ENCODE measurements at regions not wholly inside any gene's neighbourhood (a gene's known extent, or its start where the extent isn't known, plus 50 kb on each side); places are given as distances from the start of the nearest gene placed in this dataset.
"Not testable (repeated sequence)": the region's sequence is repeated elsewhere in the genome, so short reads cannot be mapped to it uniquely, and the experiment has no call there.

DNA sequence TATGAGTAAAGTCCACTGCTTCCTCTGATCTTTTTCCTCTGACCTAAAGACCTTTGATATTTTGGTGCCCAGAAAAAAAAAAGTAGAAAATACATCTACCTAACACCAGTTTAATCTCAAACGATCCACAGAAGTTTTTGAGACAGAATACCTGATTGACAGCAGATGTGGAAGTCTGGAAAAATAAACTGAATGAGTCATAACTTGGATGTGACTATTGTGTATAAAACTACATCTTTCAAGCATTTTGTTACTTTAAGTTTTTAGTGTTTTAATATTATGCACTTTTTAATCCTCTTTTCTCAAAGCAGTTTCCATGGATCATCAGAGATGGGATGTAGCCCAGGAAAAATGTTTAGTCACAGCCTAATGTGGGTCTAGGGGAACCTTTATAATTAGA, 216.1 kb downstream of the SLITRK1 start:
- Histone ChIP-seq H3K27ac (no peak overlapping the region), H3K4me1 (no peaks in the 10 kb centered on the region), H3K9me3 (no peaks in the 10 kb centered on the region), H3K4me3 (replicated peaks in 1 of 3) (no peak overlapping the region), H3K36me3 (no peaks in the 10 kb centered on the region), H3K27me3 (no peaks in the 10 kb centered on the region)
- TF ChIP-seq POLR2A (IDR thresholded peaks at IDR 0.05): no peak
- TF ChIP-seq, protein P1, sequence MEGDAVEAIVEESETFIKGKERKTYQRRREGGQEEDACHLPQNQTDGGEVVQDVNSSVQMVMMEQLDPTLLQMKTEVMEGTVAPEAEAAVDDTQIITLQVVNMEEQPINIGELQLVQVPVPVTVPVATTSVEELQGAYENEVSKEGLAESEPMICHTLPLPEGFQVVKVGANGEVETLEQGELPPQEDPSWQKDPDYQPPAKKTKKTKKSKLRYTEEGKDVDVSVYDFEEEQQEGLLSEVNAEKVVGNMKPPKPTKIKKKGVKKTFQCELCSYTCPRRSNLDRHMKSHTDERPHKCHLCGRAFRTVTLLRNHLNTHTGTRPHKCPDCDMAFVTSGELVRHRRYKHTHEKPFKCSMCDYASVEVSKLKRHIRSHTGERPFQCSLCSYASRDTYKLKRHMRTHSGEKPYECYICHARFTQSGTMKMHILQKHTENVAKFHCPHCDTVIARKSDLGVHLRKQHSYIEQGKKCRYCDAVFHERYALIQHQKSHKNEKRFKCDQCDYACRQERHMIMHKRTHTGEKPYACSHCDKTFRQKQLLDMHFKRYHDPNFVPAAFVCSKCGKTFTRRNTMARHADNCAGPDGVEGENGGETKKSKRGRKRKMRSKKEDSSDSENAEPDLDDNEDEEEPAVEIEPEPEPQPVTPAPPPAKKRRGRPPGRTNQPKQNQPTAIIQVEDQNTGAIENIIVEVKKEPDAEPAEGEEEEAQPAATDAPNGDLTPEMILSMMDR (IDR thresholded peaks at IDR 0.05): no peak
- WGBS, 2 donors: 46 to 57% methylated on average over 1 of the region's 1 CpG
- no peak for DNase-seq
- intact Hi-C loops (cut with DNase I): no loop called here

DNA sequence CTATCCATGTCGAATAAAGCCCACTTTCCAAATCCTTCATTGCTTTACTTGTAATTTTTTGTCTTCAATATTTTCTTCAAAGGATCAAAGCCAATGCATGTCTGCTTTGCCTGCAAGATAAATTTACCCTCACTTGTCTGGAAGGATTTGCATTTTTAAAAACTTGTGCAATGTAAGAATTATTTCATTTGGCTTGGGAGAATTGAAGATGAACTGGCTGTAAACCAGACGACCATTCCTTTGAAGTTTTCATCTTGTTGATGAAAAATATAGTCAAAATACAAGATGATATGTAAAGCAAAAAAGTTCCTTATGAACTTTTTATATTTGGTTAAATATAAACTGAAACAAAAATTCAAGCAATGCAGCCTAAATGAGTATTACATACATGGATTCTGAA, 225.0 kb downstream of the SLITRK1 start:
- H3K9me3 ChIP-seq: no peaks in the 10 kb centered on the region
- no peaks in the 10 kb centered on the region for H3K36me3 ChIP-seq
- 61 to 64% methylated on average over 2 of the region's 2 CpGs for WGBS, 2 donors
- H3K27ac ChIP-seq: no peak overlapping the region
- H3K4me3 ChIP-seq (replicated peaks in 1 of 3): no peak overlapping the region
- H3K27me3 ChIP-seq: no peaks in the 10 kb centered on the region
- intact Hi-C loops (cut with DNase I): no loop called here
- TF ChIP-seq, protein P1 (IDR thresholded peaks at IDR 0.05): no peak
- TF ChIP-seq POLR2A (IDR thresholded peaks at IDR 0.05): no peak
- no peak for DNase-seq
- H3K4me1 ChIP-seq: no peaks in the 10 kb centered on the region

DNA sequence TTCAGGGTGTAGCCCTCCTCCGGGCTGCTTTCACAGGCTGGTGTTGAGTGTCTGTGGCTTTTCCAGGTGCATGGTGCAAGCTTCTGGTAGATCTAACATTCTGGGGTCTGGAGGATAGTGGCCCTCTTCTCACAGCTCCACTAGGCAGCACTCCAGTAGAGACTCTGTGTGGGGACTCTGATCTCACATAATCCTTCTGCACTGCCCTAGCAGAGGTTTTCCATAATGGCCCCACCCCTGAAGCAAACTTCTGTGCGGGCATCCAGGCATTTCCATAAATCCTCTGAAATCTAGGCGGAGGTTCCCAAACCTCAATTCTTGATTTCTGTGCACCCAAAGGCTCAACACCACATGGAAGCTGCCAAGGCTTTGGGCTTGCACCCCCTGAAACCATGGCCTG, 239.7 kb downstream of the SLITRK1 start:
- H3K4me3 ChIP-seq (replicated peaks in 1 of 3); H3K4me1 ChIP-seq; intact Hi-C loops (cut with DNase I); H3K9me3 ChIP-seq; H3K27ac ChIP-seq; DNase-seq; H3K36me3 ChIP-seq; H3K27me3 ChIP-seq: not testable (repeated sequence)
- 66 to 67% methylated on average over 2 to 3 of the region's 3 CpGs for WGBS, 2 donors

DNA sequence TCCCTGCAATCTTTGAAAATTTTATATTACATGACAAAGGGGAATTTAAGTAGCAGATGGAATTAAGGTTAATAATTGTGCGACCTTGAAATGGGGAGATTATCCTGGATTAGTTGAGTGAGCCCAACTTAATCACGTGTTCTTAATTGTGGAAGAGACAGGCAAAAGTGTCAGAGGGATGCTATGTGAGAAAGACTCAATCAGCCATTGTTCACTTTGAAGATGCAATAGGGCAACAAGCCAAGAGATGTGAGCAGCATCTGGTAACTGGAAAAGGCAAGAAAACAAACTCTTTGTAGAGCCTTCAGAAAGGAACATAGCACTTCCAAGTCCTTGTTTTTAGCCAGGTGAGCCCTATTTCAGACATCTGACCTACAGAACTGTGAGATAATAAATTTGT, 247.7 kb downstream of the SLITRK1 start:
- H3K27me3 ChIP-seq: no peaks in the 10 kb centered on the region
- TF ChIP-seq, protein P1 (IDR thresholded peaks at IDR 0.05): no peak
- no peak for TF ChIP-seq POLR2A (IDR thresholded peaks at IDR 0.05)
- H3K4me1 ChIP-seq: no peaks in the 10 kb centered on the region
- intact Hi-C loops (cut with DNase I): no loop called here
- H3K27ac ChIP-seq: no peak overlapping the region
- no peaks in the 10 kb centered on the region for H3K9me3 ChIP-seq
- no peak overlapping the region for H3K4me3 ChIP-seq (replicated peaks in 1 of 3)
- DNase-seq: no peak
- no peaks in the 10 kb centered on the region for H3K36me3 ChIP-seq
- WGBS, 2 donors: 85 to 87% methylated on average over 2 of the region's 2 CpGs

DNA sequence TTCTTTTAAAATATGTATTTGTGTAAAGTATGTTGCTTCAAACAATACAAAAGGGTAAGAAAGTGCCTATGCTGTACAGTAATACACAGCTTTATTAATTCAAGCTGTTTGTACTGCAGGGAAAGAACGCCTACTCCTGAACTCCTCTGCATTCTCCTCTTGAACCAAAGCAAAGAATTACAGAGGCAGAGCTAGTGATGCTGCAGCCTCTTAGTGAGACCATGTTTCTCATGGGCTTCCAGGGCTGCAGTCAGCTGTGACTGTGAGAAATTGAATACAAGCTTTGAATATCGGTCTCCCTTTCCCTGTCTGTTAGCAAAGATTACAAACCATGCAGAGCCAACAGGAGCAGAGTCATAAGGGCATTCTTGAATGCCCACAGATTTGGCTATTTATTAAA, 248.5 kb downstream of the SLITRK1 start:
- Histone ChIP-seq H3K27me3 (no peaks in the 10 kb centered on the region), H3K27ac (no peak overlapping the region), H3K4me3 (replicated peaks in 1 of 3) (no peak overlapping the region), H3K9me3 (no peaks in the 10 kb centered on the region), H3K4me1 (no peaks in the 10 kb centered on the region), H3K36me3 (no peaks in the 10 kb centered on the region)
- DNase-seq: no peak
- 30 to 36% methylated on average over 2 of the region's 2 CpGs for WGBS, 2 donors
- intact Hi-C loops (cut with DNase I): no loop called here
- TF ChIP-seq POLR2A (IDR thresholded peaks at IDR 0.05): no peak

DNA sequence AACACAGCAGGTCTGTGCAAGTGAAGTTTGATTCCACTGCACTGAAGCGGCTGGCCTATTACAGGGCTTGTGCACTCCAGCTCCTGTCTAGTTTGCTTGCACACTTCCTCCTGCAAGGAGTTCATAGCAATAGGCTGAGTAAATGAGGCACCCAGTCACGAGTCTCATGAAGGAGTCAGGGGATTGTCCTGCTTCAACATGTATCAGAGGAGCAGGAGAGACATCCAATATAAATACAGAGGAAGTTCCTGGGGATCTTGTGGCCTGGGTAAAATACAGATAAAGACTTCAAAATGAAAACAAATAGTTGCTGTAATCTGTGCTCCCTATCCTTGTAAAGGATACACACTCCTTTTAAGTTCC, 259.9 kb downstream of the SLITRK1 start:
- Histone ChIP-seq H3K36me3 (no peaks in the 10 kb centered on the region), H3K27me3 (no peaks in the 10 kb centered on the region), H3K4me1 (no peaks in the 10 kb centered on the region), H3K9me3 (no peaks in the 10 kb centered on the region), H3K4me3 (replicated peaks in 1 of 3) (no peak overlapping the region), H3K27ac (no peak overlapping the region)
- intact Hi-C loops (cut with DNase I): no loop called here
- DNase-seq: no peak
- no peak for TF ChIP-seq POLR2A (IDR thresholded peaks at IDR 0.05)
- TF ChIP-seq, protein P1 (IDR thresholded peaks at IDR 0.05): no peak
- whole genome bisulfite sequencing, 2 donors: 38 to 72% methylated on average over 1 to 2 of the region's 2 CpGs
